Testis (tissue), 2 donors: ENCODE measurements at regions not wholly inside any gene's neighbourhood (a gene's known extent, or its start where the extent isn't known, plus 50 kb on each side); places are given as distances from the start of the nearest gene placed in this dataset.

Source experiments
- POLR2A ChIP-seq: fragments of 450-650 bp; IDR thresholded peaks from one replicate; pipeline ENCODE4 v1.6.1; 2017; ENCODE audit warnings: antibody characterized with exemption, mild to moderate bottlenecking, moderate library complexity
- TF ChIP-seq, protein P1 (sequence below), 3 experiments: fragments of 450-650 bp in 2 of 3; fragments of 200-600 bp in 1 of 3; sonication (generic) in 1 of 3; IDR thresholded peaks; one replicate each; pipeline ENCODE4 v1.5.1; 2016 to 2019; ENCODE audit warnings: antibody characterized with exemption in 3 of 3, mild to moderate bottlenecking in 2 of 3, moderate library complexity in 1 of 3

DNA sequence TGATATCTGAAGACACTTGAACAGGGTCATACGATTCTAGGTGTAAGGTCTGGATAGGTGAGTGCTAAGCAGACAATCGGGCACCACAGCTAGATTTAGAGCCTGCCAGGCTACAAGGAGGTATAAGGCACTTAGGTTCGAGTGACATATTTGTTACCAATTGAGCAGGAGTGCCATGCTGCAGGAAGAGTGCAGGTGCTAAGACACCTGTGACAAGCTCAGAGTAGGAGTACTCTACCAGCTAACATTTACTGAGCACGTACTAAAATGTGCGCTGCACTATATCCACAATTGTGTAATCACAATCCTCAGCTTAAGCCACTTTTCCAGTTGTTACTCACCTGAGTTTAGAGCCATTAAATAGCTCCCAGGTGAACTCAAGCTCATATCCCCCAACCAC is 227.8 kb upstream of the MOCS1 start:
- TF ChIP-seq, protein P1, sequence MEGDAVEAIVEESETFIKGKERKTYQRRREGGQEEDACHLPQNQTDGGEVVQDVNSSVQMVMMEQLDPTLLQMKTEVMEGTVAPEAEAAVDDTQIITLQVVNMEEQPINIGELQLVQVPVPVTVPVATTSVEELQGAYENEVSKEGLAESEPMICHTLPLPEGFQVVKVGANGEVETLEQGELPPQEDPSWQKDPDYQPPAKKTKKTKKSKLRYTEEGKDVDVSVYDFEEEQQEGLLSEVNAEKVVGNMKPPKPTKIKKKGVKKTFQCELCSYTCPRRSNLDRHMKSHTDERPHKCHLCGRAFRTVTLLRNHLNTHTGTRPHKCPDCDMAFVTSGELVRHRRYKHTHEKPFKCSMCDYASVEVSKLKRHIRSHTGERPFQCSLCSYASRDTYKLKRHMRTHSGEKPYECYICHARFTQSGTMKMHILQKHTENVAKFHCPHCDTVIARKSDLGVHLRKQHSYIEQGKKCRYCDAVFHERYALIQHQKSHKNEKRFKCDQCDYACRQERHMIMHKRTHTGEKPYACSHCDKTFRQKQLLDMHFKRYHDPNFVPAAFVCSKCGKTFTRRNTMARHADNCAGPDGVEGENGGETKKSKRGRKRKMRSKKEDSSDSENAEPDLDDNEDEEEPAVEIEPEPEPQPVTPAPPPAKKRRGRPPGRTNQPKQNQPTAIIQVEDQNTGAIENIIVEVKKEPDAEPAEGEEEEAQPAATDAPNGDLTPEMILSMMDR (IDR thresholded peaks at IDR 0.05): no peak
- TF ChIP-seq POLR2A: no peak
